ENCODE measurements at regions not wholly inside any gene's neighbourhood (a gene's known extent, or its start where the extent isn't known, plus 50 kb on each side); places are given as distances from the start of the nearest gene placed in this dataset.

- H3K9me3 ChIP-seq (replicated peaks; ENCODE audit: control insufficient read depth, insufficient read depth, low read length): no peaks in the 10 kb centered on the region
- H3K79me2 ChIP-seq (ENCODE audit: control insufficient read depth, insufficient read depth, low read length): no peaks in the 10 kb centered on the region
- dilution Hi-C loops (cut with MboI; ENCODE audit: extremely low pct_ligation_motif_present, low sequenced_read_pairs): no loop called here
- no peak for FAIRE-seq
- TF ChIP-seq EZH2 (IDR thresholded peaks at IDR 0.05; ENCODE audit: borderline replicate concordance, low read depth, low read length, severe bottlenecking) (no peak), GATA2 (IDR thresholded peaks at IDR 0.05; ENCODE audit: insufficient read depth, insufficient read length, low read depth, low read length) (no peak), MYC (IDR thresholded peaks at IDR 0.05; ENCODE audit: low read depth, low read length) (no peak), JUN (IDR thresholded peaks at IDR 0.05; ENCODE audit: borderline replicate concordance, insufficient read depth, insufficient read length, low read depth) (no peak), POLR2AphosphoS5 (IDR thresholded peaks at IDR 0.05; ENCODE audit: insufficient read depth, low read depth, low read length) (no peak)
- no peak for DNase-seq (ENCODE audit: low read depth, low spot score)
- H3K36me3 ChIP-seq (ENCODE audit: control insufficient read depth in 2 of 2, extremely low read depth in 1 of 2, insufficient read depth in 2 of 2, low read length in 2 of 2): no peaks in the 10 kb centered on the region
- no peaks in the 10 kb centered on the region for H3K27me3 ChIP-seq (ENCODE audit: control insufficient read depth in 2 of 2, insufficient read depth in 2 of 2, low read length in 2 of 2)
- no peaks in the 10 kb centered on the region for H4K20me1 ChIP-seq (replicated peaks; ENCODE audit: control insufficient read depth, extremely low read depth, insufficient read depth, low read length)
- no peak overlapping the region for H3K4me2 ChIP-seq (ENCODE audit: insufficient read depth, low read length)
- BruUV-seq (replicated peaks): no TSS peak
- H3K4me1 ChIP-seq (ENCODE audit: control insufficient read depth, extremely low read depth, insufficient read depth, low read length): no peaks in the 10 kb centered on the region
- ChIA-PET POLR2A (no interaction called here), CTCF (no interaction called here)
- H3K4me3 ChIP-seq (replicated peaks in 1 of 3; ENCODE audit: insufficient read depth in 1 of 3, low read depth in 1 of 3, low read length in 3 of 3): no peak overlapping the region
- H2AFZ ChIP-seq (ENCODE audit: low read depth, low read length): no peak overlapping the region
- H3K9ac ChIP-seq (replicated peaks; ENCODE audit: extremely low read depth, insufficient read depth, low read length): no peak overlapping the region
- intact Hi-C loops (cut with micrococcal nuclease): no loop called here
- no peak overlapping the region for H3K27ac ChIP-seq (ENCODE audit: insufficient read depth, low read depth, low read length)
- no peaks in the 10 kb centered on the region for H3K9me1 ChIP-seq (replicated peaks; ENCODE audit: control insufficient read depth, extremely low read depth, insufficient read depth, low read length)
Observed at GRCh38 chr4:165698272-165698671, 174.8 kb upstream of the TLL1 start.

GRCh38 chr4:165699055-165699454 is 174.0 kb upstream of the TLL1 start:
- no TSS peak for BruUV-seq (replicated peaks)
- no peak overlapping the region for H3K4me2 ChIP-seq (ENCODE audit: insufficient read depth, low read length)
- dilution Hi-C loops (cut with MboI; ENCODE audit: extremely low pct_ligation_motif_present, low sequenced_read_pairs): no loop called here
- H4K20me1 ChIP-seq (replicated peaks; ENCODE audit: control insufficient read depth, extremely low read depth, insufficient read depth, low read length): no peaks in the 10 kb centered on the region
- CTCF ChIA-PET: interaction anchor here (0.7 kb wide), 1 partner anchor 32 kb away, joined by 3 read pairs; no protein-coding TSS in a partner anchor
- no peaks in the 10 kb centered on the region for H3K79me2 ChIP-seq (ENCODE audit: control insufficient read depth, insufficient read depth, low read length)
- TF ChIP-seq MAX (IDR thresholded peaks at IDR 0.05; ENCODE audit: insufficient read depth, insufficient read length) (no peak), POLR2AphosphoS5 (IDR thresholded peaks at IDR 0.05; ENCODE audit: insufficient read depth, low read depth, low read length) (no peak), GATA2 (IDR thresholded peaks at IDR 0.05; ENCODE audit: insufficient read depth, insufficient read length, low read depth, low read length) (no peak), CTCF (IDR thresholded peaks at IDR 0.05; ENCODE audit: extremely low read depth in 1 of 2, insufficient read depth in 1 of 2, low read depth in 1 of 2, low read length in 2 of 2) (no peak), JUN (IDR thresholded peaks at IDR 0.05; ENCODE audit: borderline replicate concordance, insufficient read depth, insufficient read length, low read depth) (no peak), EZH2 (IDR thresholded peaks at IDR 0.05; ENCODE audit: borderline replicate concordance, low read depth, low read length, severe bottlenecking) (no peak), MYC (IDR thresholded peaks at IDR 0.05; ENCODE audit: low read depth, low read length) (no peak), POLR2A (IDR thresholded peaks at IDR 0.05; ENCODE audit: low read depth, low read length) (no peak), FOS (IDR thresholded peaks at IDR 0.05; ENCODE audit: borderline replicate concordance, insufficient read depth, low read length) (no peak)
- no peak overlapping the region for H2AFZ ChIP-seq (ENCODE audit: low read depth, low read length)
- intact Hi-C loops (cut with micrococcal nuclease): no loop called here
- no peak overlapping the region for H3K4me3 ChIP-seq (replicated peaks in 1 of 3; ENCODE audit: insufficient read depth in 1 of 3, low read depth in 1 of 3, low read length in 3 of 3)
- no peaks in the 10 kb centered on the region for H3K9me1 ChIP-seq (replicated peaks; ENCODE audit: control insufficient read depth, extremely low read depth, insufficient read depth, low read length)
- FAIRE-seq (no peak), DNase-seq (ENCODE audit: low read depth, low spot score) (no peak)
- POLR2A ChIA-PET: no interaction called here
- H3K36me3 ChIP-seq (ENCODE audit: control insufficient read depth in 2 of 2, extremely low read depth in 1 of 2, insufficient read depth in 2 of 2, low read length in 2 of 2): no peaks in the 10 kb centered on the region
- no peaks in the 10 kb centered on the region for H3K9me3 ChIP-seq (replicated peaks; ENCODE audit: control insufficient read depth, insufficient read depth, low read length)
- no peak overlapping the region for H3K27ac ChIP-seq (ENCODE audit: insufficient read depth, low read depth, low read length)
- no peaks in the 10 kb centered on the region for H3K4me1 ChIP-seq (ENCODE audit: control insufficient read depth, extremely low read depth, insufficient read depth, low read length)
- no peaks in the 10 kb centered on the region for H3K27me3 ChIP-seq (ENCODE audit: control insufficient read depth in 2 of 2, insufficient read depth in 2 of 2, low read length in 2 of 2)
- H3K9ac ChIP-seq (replicated peaks; ENCODE audit: extremely low read depth, insufficient read depth, low read length): no peak overlapping the region
